Neuronal stem cell (in vitro differentiated cells): ENCODE measurements at regions not wholly inside any gene's neighbourhood (a gene's known extent, or its start where the extent isn't known, plus 50 kb on each side); places are given as distances from the start of the nearest gene placed in this dataset.
"Not testable (repeated sequence)": the region's sequence is repeated elsewhere in the genome, so short reads cannot be mapped to it uniquely, and the experiment has no call there.

Experiments
- DNase-seq: peaks from one replicate; pipeline ENCODE4 v3.0.0-alpha.2; 2013; ENCODE audit warnings: low spot score
- H2AFZ ChIP-seq: one replicate; pipeline ENCODE4 v1.6.1; 2013; ENCODE audit warnings: mild to moderate bottlenecking, low read length, inconsistent platforms
- H2AK5ac ChIP-seq: 2 replicates; pipeline ENCODE4 v1.6.1; 2013; ENCODE audit warnings: low read depth, mild to moderate bottlenecking, inconsistent platforms, low read length, moderate library complexity, mixed read lengths
- H2BK120ac ChIP-seq: 2 replicates; pipeline ENCODE4 v1.6.1; 2013; ENCODE audit warnings: low read depth, mild to moderate bottlenecking, inconsistent platforms, low read length, moderate library complexity, mixed read lengths
- H2BK12ac ChIP-seq: one replicate; pipeline ENCODE4 v1.6.1; 2013; ENCODE audit warnings: low read length, inconsistent platforms
- H2BK15ac ChIP-seq: 2 replicates; pipeline ENCODE4 v1.6.1; 2013; ENCODE audit warnings: mild to moderate bottlenecking, low read length, inconsistent platforms, mixed read lengths
- H2BK5ac ChIP-seq: one replicate; pipeline ENCODE4 v1.6.1; 2013; ENCODE audit warnings: inconsistent platforms, mild to moderate bottlenecking, low read length, moderate library complexity
- H3K14ac ChIP-seq: one replicate; pipeline ENCODE4 v1.6.1; 2013; ENCODE audit warnings: low read length, inconsistent platforms
- H3K18ac ChIP-seq: 2 replicates; pipeline ENCODE4 v1.6.1; 2013; ENCODE audit warnings: low read length, inconsistent platforms
- H3K23ac ChIP-seq: 2 replicates; pipeline ENCODE4 v1.6.1; 2013; ENCODE audit warnings: low read depth, mild to moderate bottlenecking, mixed read lengths, low read length, inconsistent platforms; ENCODE audit not compliant: poor library complexity
- H3K27ac ChIP-seq: replicated peaks from 3 replicates; pipeline ENCODE4 v1.5.1; 2013; ENCODE audit warnings: low read length, inconsistent platforms
- H3K27me3 ChIP-seq, 3 experiments: 2 replicates each; pipeline ENCODE4 v1.6.1; 2013; ENCODE audit warnings: low read length in 3 of 3, mild to moderate bottlenecking in 2 of 3, inconsistent platforms in 1 of 3, low read depth in 1 of 3, mixed read lengths in 1 of 3, moderate library complexity in 1 of 3; ENCODE audit not compliant: control insufficient read depth in 3 of 3, insufficient read depth in 3 of 3
- H3K36me3 ChIP-seq, 2 donors: replicated peaks in 1 of 2; 2 replicates each; pipeline ENCODE4 v1.6.1; 2013; ENCODE audit warnings: low read length in 2 of 2; ENCODE audit not compliant: control insufficient read depth in 2 of 2, insufficient read depth in 2 of 2
- H3K4ac ChIP-seq: 2 replicates; pipeline ENCODE4 v1.6.1; 2013; ENCODE audit warnings: inconsistent platforms, mild to moderate bottlenecking, low read length, moderate library complexity
- H3K4me1 ChIP-seq, 2 donors: 1 replicate in 1 of 2; 2 replicates in 1 of 2; pipeline ENCODE4 v1.6.1; 2013; ENCODE audit warnings: low read length in 2 of 2, low read depth in 1 of 2; ENCODE audit not compliant: control insufficient read depth in 2 of 2, insufficient read depth in 1 of 2
- H3K4me2 ChIP-seq: one replicate; pipeline ENCODE4 v1.6.1; 2013; ENCODE audit warnings: mild to moderate bottlenecking, low read length, inconsistent platforms; ENCODE audit not compliant: insufficient read depth, poor library complexity, severe bottlenecking
- H3K4me3 ChIP-seq, 2 donors: 2 replicates each; pipeline ENCODE4 v1.5.1; 2013; ENCODE audit warnings: low read length in 2 of 2, mild to moderate bottlenecking in 2 of 2, inconsistent platforms in 1 of 2, moderate library complexity in 1 of 2
- H3K79me1 ChIP-seq: one replicate; pipeline ENCODE4 v1.6.1; 2013; ENCODE audit warnings: low read depth, mild to moderate bottlenecking, inconsistent platforms, low read length, moderate library complexity
- H3K9ac ChIP-seq: one replicate; pipeline ENCODE4 v1.6.1; 2013; ENCODE audit warnings: mild to moderate bottlenecking, low read depth, low read length, inconsistent platforms; ENCODE audit not compliant: poor library complexity
- H3K9me3 ChIP-seq, 2 donors: replicated peaks in 1 of 2; 2 replicates each; pipeline versions ENCODE3 to v1.6.1; 2013; ENCODE audit warnings: low read length in 2 of 2, mild to moderate bottlenecking in 2 of 2, inconsistent platforms in 1 of 2, low read depth in 1 of 2, mixed read lengths in 1 of 2, moderate library complexity in 1 of 2; ENCODE audit not compliant: control insufficient read depth in 2 of 2, insufficient read depth in 1 of 2
- H4K8ac ChIP-seq: one replicate; pipeline ENCODE4 v1.6.1; 2013; ENCODE audit warnings: low read depth, mild to moderate bottlenecking, inconsistent platforms, low read length, moderate library complexity
- H4K91ac ChIP-seq: one replicate; pipeline ENCODE4 v1.6.1; 2013; ENCODE audit warnings: low read length, low read depth, mild to moderate bottlenecking, inconsistent platforms; ENCODE audit not compliant: poor library complexity
- WGBS, 2 donors: extraction: QIAGEN DNeasy Blood & Tissue Kit; methylation state at CpG; one replicate each; pipeline ENCODE4 v1.1.7; 2013; ENCODE audit warnings: missing lambda C conversion rate in 2 of 2, mixed read lengths in 1 of 2; ENCODE audit not compliant: insufficient read length in 2 of 2, insufficient replicate concordance in 1 of 2; ENCODE audit errors: extremely low coverage in 2 of 2; 5-methylcytosine and 5-hydroxymethylcytosine counted together

DNA sequence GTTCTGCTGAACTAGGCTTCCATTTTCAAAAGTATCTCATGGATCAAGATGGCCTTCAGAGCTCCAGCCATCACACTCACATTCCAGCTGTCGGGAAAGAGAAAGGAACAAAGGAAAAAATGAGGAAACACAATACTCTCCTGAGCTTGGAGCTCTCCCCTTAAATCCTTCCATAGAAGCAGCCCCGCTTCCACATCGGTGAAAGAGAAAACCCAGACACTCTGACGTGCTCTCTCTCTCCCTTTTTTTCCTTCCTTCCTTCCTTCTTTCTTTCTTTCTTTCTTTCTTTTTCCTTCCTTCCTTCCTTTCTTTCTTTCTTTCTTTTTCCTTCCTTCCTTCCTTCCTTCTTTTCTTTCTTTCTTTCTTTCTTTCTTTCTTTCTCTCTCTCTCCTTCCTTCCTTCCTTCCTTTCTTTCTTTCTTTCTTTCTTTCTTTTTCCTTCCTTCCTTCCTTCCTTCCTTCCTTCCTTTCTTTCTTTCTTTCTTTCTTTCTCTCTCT lies 115.3 kb downstream of the TFAP2C start:
- not testable (repeated sequence) for H3K9me3 ChIP-seq, H3K9ac ChIP-seq, H2AK5ac ChIP-seq, H3K36me3 ChIP-seq, H2BK120ac ChIP-seq, H2BK12ac ChIP-seq, H3K4me3 ChIP-seq, H3K23ac ChIP-seq, H2AFZ ChIP-seq, H3K14ac ChIP-seq, H3K4ac ChIP-seq, H4K91ac ChIP-seq, H3K79me1 ChIP-seq, DNase-seq, H3K18ac ChIP-seq, H3K4me2 ChIP-seq, H3K4me1 ChIP-seq, H4K8ac ChIP-seq, H2BK15ac ChIP-seq, H3K27me3 ChIP-seq, H2BK5ac ChIP-seq, H3K27ac ChIP-seq
- WGBS, 2 donors, result no CpG with 5 or more reads among the region's 4 CpGs

DNA sequence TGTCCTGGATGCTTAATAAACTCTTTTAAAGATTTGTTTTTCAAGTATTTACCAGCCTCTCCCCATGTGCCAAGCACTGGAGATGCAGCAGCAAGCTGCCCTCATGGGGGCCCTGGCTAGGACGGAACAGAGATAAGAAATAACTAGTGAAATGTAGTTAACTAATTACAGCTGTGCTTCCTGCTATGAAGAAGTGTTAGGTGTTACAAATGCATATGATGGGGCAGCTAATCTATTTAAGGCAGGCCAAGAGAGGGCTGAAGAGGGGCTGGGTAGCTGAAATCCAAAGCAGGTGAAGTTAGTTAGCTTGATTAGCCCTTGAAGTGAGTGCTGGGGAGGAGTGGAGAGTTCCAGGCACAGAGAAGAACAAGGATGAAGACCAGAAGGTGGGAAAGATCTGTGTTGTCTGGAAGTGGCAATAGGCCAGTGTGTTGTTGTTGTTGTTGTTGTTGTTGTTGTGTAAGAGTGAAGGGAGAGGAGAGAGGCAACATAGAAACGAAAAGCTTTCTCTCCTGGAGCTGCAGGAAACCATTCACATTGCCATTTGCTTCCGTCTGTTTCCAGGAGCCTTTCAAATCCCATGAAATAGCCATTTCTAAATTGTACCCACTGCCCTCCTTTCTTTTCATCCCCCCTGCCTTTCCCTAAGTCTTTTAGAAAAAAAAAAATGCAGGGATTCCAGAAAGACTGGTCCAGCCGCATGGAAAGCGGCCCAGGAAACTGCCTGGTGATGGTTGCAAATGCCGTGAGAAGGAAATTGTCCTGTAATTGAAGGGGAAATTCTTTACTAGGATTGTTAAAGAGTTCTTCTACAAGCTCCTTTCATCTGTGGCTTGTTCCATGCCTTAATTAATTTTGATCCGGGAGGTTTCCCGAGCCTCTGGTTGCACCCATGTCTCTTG lies 119.6 kb downstream of the TFAP2C start:
- no peak overlapping the region for H2BK15ac ChIP-seq
- no peak overlapping the region for H3K27ac ChIP-seq
- no peak for DNase-seq
- H3K36me3 ChIP-seq, result no peaks in the 10 kb centered on the region
- H2BK5ac ChIP-seq, result no peak overlapping the region
- no peak overlapping the region for H2AFZ ChIP-seq
- no CpG with 5 or more reads among the region's 8 CpGs for WGBS, 2 donors
- no peak overlapping the region for H3K23ac ChIP-seq
- no peak overlapping the region for H3K18ac ChIP-seq
- H3K4ac ChIP-seq, result no peak overlapping the region
- no peak overlapping the region for H3K14ac ChIP-seq
- no peak overlapping the region for H3K4me2 ChIP-seq
- H2AK5ac ChIP-seq, result no peak overlapping the region
- peaks cover 0 to 2% of the 10 kb centered on the region in 2 donors for H3K9me3 ChIP-seq
- no peak overlapping the region for H3K4me3 ChIP-seq
- H2BK12ac ChIP-seq, result no peak overlapping the region
- H2BK120ac ChIP-seq, result no peak overlapping the region
- no peaks in the 10 kb centered on the region for H3K79me1 ChIP-seq
- no peak overlapping the region for H3K9ac ChIP-seq
- H4K8ac ChIP-seq, result no peak overlapping the region
- peaks cover 0 to 4% of the 10 kb centered on the region in 2 donors for H3K4me1 ChIP-seq
- H3K27me3 ChIP-seq, result peaks cover 0 to 6% (median 0%) of the 10 kb centered on the region in 3 experiments
- H4K91ac ChIP-seq, result no peak overlapping the region

DNA sequence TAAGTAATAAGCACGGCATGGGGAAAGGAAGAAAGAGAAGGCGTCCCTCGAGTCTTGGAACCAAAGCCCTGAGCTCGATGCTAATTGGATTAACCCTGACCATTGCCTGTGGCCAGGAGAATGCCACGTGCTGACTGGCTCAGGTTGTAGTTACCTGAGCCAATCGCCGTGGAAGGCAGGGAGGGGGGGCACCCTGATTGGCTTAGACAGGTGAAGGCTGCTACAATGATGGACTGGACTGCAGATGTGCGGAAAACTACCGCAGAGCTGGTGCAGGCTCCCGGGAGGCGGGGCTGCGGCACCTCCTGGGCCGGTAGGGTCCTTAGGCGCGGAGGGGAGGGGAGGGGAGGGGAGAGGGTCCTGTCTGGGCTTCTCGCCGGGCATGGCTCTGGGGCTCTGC lies 121.3 kb downstream of the TFAP2C start:
- H2BK5ac ChIP-seq, result no peak overlapping the region
- H3K27me3 ChIP-seq, result peaks cover 0 to 6% (median 0%) of the 10 kb centered on the region in 3 experiments
- no peak overlapping the region for H2BK15ac ChIP-seq
- no peaks in the 10 kb centered on the region for H3K36me3 ChIP-seq
- peaks cover 0 to 2% of the 10 kb centered on the region in 2 donors for H3K9me3 ChIP-seq
- no peak overlapping the region for H3K9ac ChIP-seq
- no peak overlapping the region for H2BK12ac ChIP-seq
- no peak overlapping the region for H4K8ac ChIP-seq
- H4K91ac ChIP-seq, result no peak overlapping the region
- peaks cover 0 to 4% of the 10 kb centered on the region in 2 donors for H3K4me1 ChIP-seq
- H2AFZ ChIP-seq, result no peak overlapping the region
- no peaks in the 10 kb centered on the region for H3K79me1 ChIP-seq
- peak; percentile 40 for DNase-seq
- peak overlapping the region; percentile 22 for H2AK5ac ChIP-seq
- no CpG with 5 or more reads among the region's 17 CpGs for WGBS, 2 donors
- H3K4me2 ChIP-seq, result no peak overlapping the region
- H2BK120ac ChIP-seq, result no peak overlapping the region
- H3K27ac ChIP-seq, result no peak overlapping the region
- no peak overlapping the region for H3K4me3 ChIP-seq
- no peak overlapping the region for H3K18ac ChIP-seq
- H3K14ac ChIP-seq, result no peak overlapping the region
- no peak overlapping the region for H3K23ac ChIP-seq
- no peak overlapping the region for H3K4ac ChIP-seq

DNA sequence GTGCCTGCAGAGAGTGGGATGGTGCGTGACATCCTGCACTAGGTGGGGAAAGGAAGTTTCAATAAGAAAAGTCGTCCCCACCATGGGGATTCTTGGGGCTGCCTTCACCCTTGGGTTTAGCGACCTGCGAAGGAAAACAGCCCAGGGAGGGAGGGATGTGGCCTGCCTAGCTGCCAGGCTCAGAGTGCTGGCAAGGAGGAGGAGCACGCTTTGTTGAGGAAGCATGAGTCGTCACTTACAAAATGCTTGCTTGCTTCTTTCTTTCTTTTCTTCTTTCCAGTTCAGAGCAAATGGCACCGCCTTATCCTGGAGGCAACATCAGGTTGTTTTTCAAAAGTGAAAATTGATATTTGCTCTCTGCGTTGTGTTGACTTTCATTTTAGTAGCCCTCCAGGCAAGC lies 123.2 kb downstream of the TFAP2C start:
- H2BK5ac ChIP-seq, result no peak overlapping the region
- no peaks in the 10 kb centered on the region for H3K36me3 ChIP-seq
- no peak overlapping the region for H4K8ac ChIP-seq
- no peak overlapping the region for H4K91ac ChIP-seq
- no peak overlapping the region for H3K4ac ChIP-seq
- no peak overlapping the region for H3K18ac ChIP-seq
- WGBS, 2 donors, result no CpG with 5 or more reads among the region's 8 CpGs
- no peak overlapping the region for H3K14ac ChIP-seq
- H3K4me3 ChIP-seq, result no peak overlapping the region
- peaks cover 0 to 6% (median 0%) of the 10 kb centered on the region in 3 experiments for H3K27me3 ChIP-seq
- peaks cover 0 to 4% of the 10 kb centered on the region in 2 donors for H3K4me1 ChIP-seq
- no peaks in the 10 kb centered on the region for H3K9me3 ChIP-seq
- no peak overlapping the region for H2BK120ac ChIP-seq
- no peak overlapping the region for H3K4me2 ChIP-seq
- H2AK5ac ChIP-seq, result no peak overlapping the region
- H2BK12ac ChIP-seq, result no peak overlapping the region
- no peak overlapping the region for H3K9ac ChIP-seq
- peak overlapping the region; percentile 1 for H2BK15ac ChIP-seq
- H3K79me1 ChIP-seq, result no peaks in the 10 kb centered on the region
- H3K27ac ChIP-seq, result no peak overlapping the region
- no peak overlapping the region for H2AFZ ChIP-seq
- no peak for DNase-seq
- H3K23ac ChIP-seq, result no peak overlapping the region
